GM19025 (cell line): ENCODE measurements at regions not wholly inside any gene's neighbourhood (a gene's known extent, or its start where the extent isn't known, plus 50 kb on each side); places are given as distances from the start of the nearest gene placed in this dataset.
"Not testable (repeated sequence)": the region's sequence is repeated elsewhere in the genome, so short reads cannot be mapped to it uniquely, and the experiment has no call there.

Experiments
- ATAC-seq: cut with Tn5 transposase; IDR thresholded peaks from one replicate; pipeline ENCODE4 v1.9.1; 2021; ENCODE audit warnings: mild to moderate bottlenecking, low read depth, moderate library complexity; ENCODE audit not compliant: unreplicated experiment

- no peak for ATAC-seq
Measured at GRCh38 chr20:22931653-22932608, 103.2 kb upstream of the SSTR4 start.

DNA sequence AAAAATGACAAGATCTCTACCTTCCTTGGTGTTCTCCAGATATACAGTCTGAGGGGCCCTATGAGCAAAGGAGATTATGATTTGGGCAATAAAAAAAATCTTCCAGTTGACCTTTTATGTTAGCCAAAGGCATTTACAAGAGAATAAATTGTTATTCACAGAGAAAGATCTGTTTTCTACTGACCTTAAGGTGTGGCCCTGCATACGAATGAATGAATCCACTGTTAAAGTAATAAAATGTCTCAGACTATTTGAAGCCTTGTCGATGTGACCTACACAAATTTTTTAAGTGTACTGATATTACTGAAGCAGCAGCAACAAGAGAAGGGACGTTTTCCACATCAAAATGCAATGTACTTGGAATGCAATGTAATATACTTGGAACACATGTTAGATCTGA, 95.9 kb upstream of the SSTR4 start:
- ATAC-seq, result no peak

DNA sequence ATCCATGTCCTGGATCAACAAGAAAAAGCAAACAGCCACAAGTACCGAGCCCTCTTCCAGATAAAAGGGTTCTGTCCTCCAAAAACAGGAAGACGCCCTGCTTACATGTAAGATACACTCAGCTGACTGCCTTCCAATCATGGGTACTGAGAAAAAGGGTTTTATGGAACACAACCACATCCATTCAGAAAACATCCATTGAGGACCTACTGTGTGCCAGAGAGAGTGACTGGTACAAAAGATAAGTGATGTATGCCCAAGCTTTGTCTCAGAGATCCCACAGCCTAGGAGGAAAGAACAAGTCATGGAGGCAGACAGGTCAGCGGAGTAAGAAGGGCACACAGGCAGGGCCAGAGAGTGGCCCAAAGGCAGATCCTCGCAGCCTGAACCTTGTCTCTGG, 94.8 kb upstream of the SSTR4 start:
- ATAC-seq, result no peak

- ATAC-seq, result no peak
Measured at GRCh38 chr20:22941550-22941949, 93.6 kb upstream of the SSTR4 start.

- no peak for ATAC-seq
Measured at GRCh38 chr20:22942742-22943141, 92.4 kb upstream of the SSTR4 start.

DNA sequence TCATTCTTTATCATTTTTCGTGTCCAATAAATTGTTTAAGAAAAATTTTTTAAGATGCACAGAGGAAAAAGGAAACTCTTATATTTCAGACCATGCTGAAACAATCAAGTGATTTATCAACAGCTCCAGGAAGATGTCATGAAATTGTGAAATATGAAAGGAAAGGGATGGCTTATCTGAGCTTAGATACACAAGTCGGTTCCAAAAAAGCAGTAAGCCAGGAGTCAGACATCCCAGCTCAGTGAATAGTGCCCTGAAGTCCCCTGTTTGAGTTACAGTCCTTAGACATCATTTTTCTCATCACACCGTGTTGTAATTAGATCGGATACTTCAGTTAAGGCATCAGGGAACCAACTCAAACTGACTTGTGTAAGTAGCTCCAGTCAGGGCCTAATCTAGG, 91.0 kb upstream of the SSTR4 start:
- ATAC-seq, result no peak

DNA sequence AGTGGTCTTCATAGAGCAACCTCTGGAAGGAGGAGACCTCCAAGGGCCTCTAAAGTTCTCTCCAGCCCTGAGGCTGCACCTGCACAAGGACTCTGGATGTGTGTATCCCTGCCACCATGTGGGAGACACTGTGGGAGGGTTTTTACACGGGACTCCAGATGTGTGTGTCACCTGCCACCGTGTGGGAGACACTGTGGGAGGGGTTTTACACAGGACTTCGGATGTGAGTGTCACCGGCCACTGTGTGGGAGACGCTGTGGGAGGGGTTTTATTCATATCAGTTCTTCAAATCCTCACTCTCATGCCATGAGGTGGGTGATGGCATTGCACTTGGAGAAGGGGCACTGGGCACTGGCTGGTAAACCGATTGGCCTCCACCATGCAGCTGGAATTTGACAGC, 90.2 kb upstream of the SSTR4 start:
- no peak for ATAC-seq

GRCh38 chr20:22946596-22946995, 88.5 kb upstream of the SSTR4 start:
- ATAC-seq, result no peak

- no peak for ATAC-seq
Measured at GRCh38 chr20:22949331-22950109, 85.6 kb upstream of the SSTR4 start.

GRCh38 chr20:22951966-22952365, 83.1 kb upstream of the SSTR4 start:
- ATAC-seq, result no peak

DNA sequence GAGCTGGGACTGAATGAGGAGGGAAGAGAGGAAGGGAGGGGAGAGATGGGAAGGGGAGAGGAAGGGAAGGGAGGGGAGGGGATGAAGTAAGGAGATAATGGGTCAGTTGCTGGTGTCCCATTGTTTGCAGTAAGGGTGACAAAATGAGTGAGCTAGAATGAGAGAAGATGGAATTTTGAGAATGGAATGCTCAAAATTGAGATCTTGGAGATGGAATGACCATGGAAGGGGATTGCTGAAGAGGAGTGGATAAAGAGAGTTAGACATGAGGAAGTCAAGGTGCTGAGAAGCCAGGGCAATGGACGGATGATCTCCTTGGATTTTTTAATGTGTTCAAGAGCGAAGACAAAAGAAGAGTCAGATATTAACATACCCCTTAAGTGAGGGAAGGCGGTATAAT, 80.5 kb upstream of the SSTR4 start:
- no peak for ATAC-seq

DNA sequence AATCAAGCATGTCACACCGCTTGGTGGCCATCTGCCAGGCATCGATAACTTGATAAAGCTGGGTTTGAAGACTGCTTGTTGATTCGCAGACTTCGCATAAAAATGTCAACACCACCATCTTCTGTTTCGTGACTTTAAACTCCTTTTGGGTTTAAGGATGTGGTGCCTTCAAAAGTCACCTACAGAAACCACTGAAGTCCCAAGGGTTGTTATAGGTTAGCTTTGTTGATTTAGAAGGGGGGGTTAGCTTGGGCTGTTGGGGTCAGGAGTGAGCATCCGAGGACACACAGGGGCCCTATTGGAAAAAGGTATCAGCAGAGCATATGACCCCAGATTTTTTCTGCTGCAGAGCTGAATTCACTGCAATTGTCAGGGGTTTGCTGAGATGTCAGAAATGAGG, 76.7 kb upstream of the SSTR4 start:
- no peak for ATAC-seq

DNA sequence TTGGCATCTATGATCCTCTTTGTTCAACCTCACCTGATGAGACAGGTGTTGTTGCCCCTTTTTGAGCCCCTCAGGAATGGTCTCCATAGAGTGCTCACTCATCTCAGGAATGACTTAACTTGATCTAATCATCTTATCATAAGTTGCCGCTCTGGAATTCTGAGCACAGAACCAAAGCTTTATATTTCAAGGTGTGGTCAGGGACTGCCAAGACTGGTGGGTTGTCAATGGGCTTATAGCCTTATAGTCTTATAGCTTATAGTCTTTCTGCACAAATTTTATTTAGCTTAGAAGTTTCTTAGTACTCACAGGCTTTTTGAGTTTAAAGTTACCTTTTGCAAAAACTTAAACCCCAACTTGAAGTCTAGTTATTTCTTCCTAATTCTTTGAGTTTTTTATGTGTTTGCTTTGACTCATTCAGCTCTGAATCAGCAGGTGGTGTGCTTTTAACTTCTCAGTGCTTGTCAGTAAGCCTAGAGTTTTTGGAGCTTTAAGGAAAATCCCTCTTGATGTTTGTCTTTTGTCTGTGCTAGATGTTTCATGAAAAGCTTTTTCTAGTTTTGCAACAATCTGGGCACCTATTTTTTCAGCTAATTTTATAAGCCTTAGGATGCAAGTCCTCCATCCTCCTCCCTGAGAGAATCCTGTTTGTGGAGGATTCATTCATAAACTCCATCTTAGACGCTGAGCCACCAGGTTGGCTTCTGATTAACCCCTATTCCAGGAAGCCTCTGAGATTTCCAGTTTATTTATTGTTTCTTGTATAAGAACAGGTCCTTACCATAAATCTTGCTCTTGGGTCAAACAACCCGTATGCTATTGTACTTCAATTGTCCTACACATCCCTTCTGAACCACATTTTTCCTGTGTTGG, 72.3 kb upstream of the SSTR4 start:
- no peak for ATAC-seq

GRCh38 chr20:22963581-22963980, 71.5 kb upstream of the SSTR4 start:
- no peak for ATAC-seq

DNA sequence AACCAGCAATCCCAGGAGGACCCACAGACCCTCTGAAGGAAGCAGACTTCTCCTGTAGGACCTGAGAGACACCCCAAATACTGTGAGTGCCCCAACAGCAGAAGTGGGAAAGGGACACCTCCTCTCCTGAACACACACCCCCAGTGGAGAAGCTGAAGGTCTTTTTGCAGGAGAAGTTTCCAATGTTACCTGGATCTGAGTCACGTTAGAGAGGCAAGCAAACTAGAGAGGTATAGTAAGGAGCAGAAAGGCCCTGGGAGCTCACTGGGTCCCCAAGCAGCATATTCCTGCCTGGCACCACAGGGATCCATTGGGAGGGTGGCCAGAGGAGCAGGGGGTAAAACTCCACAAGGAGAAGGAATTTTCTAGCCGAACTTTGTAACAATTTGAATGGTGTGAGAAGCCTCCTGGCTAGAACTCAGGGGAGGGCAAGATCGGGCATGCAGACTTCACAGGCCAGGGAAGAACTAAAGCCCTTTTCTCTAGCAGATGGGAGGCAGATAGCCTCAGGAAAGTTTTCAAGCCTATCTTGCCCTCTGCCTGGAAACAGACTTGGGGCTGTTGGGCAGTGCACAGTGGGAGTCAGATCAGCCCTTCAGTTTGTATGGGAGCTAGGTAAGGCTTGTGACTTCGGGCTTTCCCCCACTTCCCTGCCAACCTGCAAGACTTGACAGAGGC, 68.2 kb upstream of the SSTR4 start:
- no peak for ATAC-seq

DNA sequence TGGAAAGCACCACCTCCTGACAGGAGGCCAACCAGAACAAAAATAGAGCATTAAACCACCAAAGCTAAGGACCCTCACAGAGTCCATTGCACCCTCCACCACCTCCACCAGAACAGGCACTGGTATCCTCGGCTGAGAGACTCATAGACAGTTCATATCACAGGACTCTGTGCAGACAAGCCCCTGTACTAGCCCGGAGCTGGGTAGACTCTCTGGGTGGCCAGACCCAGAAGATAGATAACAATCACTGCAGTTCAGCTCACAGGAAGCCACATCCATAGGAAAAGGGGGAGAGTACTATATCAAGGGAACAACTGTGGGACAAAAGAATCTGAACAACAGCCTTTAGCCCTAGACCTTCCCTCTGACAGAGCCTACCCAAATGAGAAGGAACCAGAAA, 67.4 kb upstream of the SSTR4 start:
- ATAC-seq, result not testable (repeated sequence)

DNA sequence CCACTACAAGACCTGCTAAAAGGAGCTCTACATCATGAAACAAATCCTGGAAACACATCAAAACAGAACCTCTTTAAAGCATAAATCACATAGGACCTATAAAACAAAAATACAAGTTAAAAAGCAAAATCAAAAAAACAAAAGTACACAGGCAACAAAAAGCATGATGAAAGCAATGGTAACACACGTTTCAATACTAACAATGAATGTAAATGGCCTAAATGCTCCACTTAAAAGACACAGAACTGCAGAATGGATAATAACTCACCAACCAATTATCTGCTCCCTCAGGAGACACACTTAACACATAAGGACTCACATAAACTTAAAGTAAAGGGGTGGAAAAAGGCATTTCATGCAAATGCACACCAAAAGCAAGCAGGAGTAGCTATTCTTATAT, 66.1 kb upstream of the SSTR4 start:
- ATAC-seq, result not testable (repeated sequence)

DNA sequence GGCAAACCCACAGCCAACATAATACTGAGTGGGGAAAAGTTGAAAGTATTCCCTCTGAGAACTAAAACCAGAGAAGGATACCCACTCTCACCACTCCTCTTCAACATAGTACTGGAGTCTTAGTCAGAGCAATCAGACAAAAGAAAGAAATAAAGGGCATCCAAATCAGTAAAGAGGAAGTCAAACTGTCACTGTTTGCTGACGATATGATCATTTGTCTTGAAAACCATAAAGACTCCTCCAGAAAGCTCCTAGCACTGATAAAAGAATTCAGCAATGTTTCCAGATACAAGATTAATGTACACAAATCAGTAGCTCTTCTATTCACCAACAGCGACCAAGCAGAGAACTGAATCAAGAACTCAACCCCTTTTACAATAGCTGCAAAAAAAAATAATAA, 64.0 kb upstream of the SSTR4 start:
- ATAC-seq, result not testable (repeated sequence)

GRCh38 chr20:22974354-22974753, 60.8 kb upstream of the SSTR4 start:
- no peak for ATAC-seq
